Stomach (tissue), 4 donors: ENCODE measurements at regions not wholly inside any gene's neighbourhood (a gene's known extent, or its start where the extent isn't known, plus 50 kb on each side); places are given as distances from the start of the nearest gene placed in this dataset.
"Not testable (repeated sequence)": the region's sequence is repeated elsewhere in the genome, so short reads cannot be mapped to it uniquely, and the experiment has no call there.

Source experiments
- CTCF ChIP-seq, 7 experiments: fragments of 450-650 bp in 4 of 7; fragments of 200-600 bp in 3 of 7; sonication (generic) in 3 of 7; IDR thresholded peaks; one replicate each; pipeline ENCODE4 v1.5.1; 2016 to 2019; ENCODE audit warnings: antibody characterized with exemption in 7 of 7, control low read depth in 2 of 7, mild to moderate bottlenecking in 1 of 7
- POLR2A ChIP-seq, 4 donors: fragments of 450-650 bp; IDR thresholded peaks; one replicate each; pipeline ENCODE4 v1.6.1; 2016; ENCODE audit warnings: antibody characterized with exemption in 4 of 4, control low read depth in 2 of 4, mild to moderate bottlenecking in 1 of 4, moderate library complexity in 1 of 4
- POLR2AphosphoS5 ChIP-seq, 3 donors: sonication (generic); formaldehyde crosslinking; IDR thresholded peaks; one replicate each; pipeline ENCODE4 v1.6.1; 2016; ENCODE audit warnings: antibody characterized with exemption in 3 of 3

- TF ChIP-seq CTCF, POLR2A, POLR2AphosphoS5 (IDR thresholded peaks at IDR 0.05): not testable (repeated sequence)
Measured at GRCh38 chr1:112821307-112822063, 106.4 kb upstream of the PPM1J start.
